CD4-positive, alpha-beta T cell treated with Interferon alpha-2 for 1 hour (primary cell): ENCODE measurements at regions not wholly inside any gene's neighbourhood (a gene's known extent, or its start where the extent isn't known, plus 50 kb on each side); places are given as distances from the start of the nearest gene placed in this dataset.
"Not testable (repeated sequence)": the region's sequence is repeated elsewhere in the genome, so short reads cannot be mapped to it uniquely, and the experiment has no call there.

Experiments
- DNase-seq, 2 donors: peaks; one replicate each; pipeline ENCODE4 v3.0.0-alpha.2; 2020 to 2022

DNA sequence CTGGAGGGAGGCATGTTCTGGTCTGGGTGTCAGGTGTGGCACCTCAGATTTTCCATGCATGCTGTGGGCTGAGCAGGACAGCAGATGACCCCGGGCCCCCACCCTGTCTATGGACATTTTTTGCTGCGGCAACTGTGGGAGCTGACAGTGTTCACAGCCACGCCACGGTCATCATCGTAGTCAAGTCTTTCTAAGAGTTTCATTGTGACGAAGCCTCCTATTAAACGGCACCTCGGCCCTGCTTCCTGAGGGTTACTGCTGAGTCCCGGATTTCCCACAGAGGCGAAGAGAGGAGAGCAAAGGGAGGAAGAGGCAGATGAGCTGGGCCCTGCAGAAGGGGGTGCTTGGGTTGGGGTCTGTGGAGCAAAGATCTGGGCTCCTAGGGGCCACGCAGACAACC is 152.1 kb upstream of the POTEB2 start:
- DNase-seq = not testable (repeated sequence)

DNA sequence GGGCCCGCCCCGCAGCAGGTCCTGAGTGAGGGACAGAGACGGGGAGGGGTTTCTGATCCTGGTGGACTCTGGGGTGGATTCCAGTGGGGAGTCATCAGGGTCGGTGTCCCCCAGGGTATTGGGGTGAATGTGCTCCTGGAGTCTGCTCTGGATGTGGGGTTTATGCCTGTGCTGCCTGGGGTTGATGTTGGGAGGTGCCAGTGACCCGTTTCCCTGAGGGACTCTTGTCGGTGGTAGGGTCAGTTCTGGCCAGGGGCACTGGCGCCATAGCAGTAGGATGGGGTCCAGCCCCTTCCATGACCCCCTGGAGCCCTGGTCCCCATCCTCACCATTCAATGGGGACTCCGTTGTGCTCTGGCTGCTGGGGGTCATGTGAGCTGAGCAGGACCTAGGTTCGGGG is 151.2 kb upstream of the POTEB2 start:
- DNase-seq = not testable (repeated sequence)

DNA sequence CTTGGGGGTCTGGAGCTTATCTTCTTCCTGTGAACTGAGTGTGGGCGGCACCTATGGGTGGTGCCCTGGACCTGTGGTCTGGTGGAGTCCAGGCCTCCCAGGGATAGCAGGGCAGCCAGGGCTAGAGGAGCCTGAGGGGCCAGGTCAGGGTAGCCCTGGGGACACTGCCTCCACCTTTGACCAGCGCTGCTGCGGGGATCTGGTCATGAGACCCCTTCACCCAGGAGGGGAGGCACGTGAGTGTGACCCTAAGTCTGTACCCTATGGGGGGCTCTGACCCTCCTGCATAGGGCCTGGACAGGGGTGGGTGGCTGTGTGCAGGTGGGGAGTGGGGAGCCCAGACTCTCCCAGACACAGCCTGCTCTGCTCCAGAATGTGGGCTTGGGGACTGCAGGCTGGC is 150.5 kb upstream of the POTEB2 start:
- DNase-seq = not testable (repeated sequence)

DNA sequence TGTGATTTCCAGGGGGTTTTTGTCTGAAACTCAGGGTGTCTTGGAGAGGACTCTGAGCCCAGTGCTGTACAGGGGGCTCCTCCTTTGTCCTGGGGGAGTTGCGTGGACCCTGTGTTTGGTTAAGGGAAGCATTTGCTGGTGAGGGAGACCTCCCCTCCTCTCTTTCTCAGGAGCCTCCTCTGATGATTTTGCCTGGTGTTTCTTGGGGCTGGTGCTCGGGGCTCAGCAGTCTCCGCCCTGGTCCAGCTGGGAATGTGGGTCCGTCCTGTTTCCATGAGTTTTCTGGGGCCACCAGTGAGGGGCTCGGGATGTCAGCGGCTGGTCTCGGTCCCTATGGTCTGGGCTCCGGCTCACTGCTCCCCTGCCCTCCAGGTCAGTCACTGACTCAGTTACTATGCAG is 149.1 kb upstream of the POTEB2 start:
- DNase-seq = not testable (repeated sequence)

DNA sequence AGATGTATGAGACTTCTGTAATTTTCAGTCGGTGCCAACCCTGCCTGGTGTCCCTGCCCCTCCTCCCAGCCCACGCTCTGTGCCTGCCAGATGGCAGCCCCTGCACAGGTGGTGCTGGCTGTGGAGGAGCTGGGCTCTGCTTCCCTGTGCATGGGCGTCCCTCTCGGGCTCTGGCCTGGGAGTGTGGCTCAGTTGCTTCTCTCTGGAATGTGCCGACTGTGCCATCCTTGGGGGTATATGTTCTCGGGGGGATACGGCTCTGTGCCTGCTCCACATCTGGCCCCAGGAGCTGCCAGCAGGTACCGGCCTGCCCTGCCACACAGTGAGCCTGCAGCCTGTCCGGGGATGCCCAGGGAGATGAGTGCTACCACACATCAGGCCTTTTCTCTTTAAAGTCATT is 147.2 kb upstream of the POTEB2 start:
- not testable (repeated sequence) for DNase-seq

DNA sequence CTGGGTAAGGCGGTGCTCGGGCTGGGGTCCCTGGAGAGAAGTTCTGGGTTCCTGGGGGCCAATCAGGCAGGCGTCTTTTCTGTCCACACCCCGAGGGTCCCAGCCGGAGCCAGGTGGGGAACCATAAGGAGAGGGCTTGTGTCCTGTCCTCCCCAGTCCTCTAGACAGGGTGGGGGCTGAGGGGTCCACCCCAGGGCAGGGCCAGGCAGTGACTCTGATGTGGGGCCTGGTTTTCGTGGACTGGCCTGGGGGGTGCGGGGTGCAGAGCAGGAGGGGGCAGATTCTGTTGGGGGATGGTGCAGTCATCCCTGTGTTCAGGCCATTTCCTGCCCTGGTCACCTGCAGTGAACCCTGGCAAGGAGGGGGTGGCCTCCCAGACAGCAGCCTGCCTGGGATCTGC is 143.5 kb upstream of the POTEB2 start:
- not testable (repeated sequence) for DNase-seq

DNA sequence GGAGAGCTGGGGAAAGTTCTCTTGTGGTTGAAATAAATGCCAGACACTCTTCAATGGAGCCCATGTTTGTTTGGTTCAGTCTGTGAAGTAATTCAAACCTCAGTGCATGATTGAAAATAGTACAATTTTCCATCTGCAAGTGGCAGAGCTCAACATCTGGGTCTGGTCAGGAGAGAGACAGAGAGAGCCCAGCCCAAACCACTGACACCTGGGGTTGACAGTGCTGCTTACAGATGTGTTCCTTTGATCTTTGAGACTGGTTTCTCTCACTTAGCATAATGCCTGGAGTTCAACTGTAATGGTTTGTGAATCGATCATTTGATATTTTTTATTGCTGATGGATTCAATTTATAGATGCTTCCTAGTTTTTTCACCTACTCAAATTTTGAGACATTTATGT is 137.3 kb upstream of the POTEB2 start:
- DNase-seq = not testable (repeated sequence)

DNA sequence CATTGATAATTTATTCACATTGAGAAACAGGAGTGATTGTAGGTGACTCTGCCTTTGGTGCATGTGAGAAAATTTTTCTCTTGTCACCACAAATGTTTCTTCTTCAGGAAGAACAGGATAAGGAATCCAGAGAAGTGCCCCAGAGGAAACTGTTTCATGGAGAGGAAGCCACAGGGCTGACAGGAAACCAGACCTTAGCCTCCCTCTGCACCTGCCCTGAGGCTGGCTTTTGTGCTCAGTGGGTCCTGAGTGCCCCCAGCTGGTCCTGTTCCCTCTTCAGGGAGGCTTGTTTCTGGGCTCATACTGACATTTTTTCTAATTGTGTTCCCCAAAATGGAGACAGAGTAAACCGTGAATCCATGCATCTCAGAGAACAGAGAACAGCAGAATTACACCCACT is 135.8 kb upstream of the POTEB2 start:
- DNase-seq = not testable (repeated sequence)

DNA sequence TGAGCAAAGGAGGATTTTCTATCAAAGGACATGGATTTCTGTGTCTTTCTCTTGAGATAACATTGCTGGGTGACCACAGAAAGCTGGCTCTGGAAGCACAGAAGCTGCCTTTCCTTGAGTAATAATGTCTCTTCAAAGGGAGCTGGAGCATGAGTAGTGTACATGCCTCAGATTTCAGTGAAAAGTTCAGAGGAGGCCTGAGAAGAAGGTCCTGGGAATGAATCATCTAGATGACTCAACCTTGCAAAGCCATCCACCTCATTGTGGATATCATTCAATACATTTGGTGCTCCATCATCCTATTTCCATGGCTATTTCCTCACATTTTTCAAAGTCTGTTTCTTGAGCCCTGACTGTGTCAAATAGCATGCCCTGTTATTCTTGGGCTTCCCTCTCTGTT is 125.6 kb upstream of the POTEB2 start:
- DNase-seq = not testable (repeated sequence)

DNA sequence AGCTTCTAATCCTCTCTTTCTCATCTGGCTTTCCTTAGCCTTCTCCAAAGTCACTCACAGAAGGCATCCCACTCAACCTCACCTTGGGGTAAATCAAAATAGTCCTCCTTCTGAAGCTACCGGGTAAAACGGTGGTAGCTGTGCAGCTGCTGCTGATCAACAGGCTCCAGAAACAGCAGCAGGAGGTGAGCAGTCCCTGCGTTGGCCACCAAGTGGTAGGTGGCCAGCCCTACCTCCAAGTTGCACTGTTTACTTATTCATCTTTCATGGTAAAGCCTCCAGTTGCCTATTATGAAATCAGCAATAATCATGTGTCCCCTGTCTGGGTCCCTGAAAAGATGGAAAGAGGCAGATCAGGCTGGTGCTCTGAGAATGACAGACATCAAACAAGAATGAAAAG is 125.1 kb upstream of the POTEB2 start:
- not testable (repeated sequence) for DNase-seq

DNA sequence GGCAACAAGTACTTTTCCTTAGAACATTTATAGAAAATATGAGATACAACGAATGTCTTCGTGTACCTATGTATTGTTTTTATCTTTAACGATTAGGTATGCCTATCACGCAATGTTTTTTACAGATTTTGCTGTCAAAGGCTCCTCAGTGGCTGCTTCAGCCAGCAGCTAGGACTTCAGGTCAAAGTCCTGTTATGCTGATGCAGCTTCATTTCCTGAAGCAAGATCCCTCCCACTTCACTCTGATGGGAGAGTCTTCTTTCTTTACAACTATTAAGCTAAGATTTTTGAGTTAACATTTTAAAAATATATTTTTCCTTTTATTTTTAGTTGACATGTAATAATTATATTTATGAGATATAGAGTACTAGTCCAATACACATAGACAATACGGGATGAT is 120.7 kb upstream of the POTEB2 start:
- not testable (repeated sequence) for DNase-seq

DNA sequence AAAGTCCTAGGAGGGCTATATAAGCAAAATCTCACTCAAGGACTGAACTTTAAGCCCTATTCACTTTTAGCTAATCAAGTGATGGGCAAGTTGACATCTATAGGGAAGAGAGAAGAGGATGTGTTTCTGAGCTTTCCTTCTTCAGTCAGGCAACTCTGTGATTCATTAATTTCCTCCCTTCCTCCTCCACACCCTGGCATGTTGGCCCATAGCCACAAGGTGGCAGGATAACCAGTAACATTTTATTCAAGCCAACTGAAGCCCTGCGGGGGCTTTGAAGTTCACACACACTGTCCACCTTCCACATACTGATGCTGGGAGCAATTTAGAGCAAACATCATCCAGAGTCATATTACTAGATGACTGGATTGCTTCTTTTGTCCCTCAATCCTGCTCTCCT is 111.9 kb upstream of the POTEB2 start:
- not testable (repeated sequence) for DNase-seq

DNA sequence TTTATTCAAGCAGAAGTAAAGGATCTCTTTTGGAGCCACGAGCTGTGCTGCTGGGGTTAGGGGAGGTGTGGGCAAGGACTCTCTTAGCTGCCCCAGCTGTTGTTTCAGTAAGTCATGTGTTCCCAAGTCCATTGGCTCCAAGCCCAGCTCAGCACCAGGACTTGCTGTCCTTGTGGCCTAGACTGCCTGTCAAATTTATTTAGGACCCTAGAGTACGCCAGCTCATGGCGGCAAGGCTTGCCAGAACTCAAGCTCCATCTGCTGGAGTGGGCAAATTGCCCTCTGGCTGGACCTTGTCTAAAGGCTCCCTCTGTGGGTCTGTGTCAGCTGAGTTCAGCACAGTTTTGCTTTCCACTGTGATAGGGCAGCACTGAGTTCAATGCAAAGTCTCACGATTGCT is 106.6 kb upstream of the POTEB2 start:
- DNase-seq = not testable (repeated sequence)

DNA sequence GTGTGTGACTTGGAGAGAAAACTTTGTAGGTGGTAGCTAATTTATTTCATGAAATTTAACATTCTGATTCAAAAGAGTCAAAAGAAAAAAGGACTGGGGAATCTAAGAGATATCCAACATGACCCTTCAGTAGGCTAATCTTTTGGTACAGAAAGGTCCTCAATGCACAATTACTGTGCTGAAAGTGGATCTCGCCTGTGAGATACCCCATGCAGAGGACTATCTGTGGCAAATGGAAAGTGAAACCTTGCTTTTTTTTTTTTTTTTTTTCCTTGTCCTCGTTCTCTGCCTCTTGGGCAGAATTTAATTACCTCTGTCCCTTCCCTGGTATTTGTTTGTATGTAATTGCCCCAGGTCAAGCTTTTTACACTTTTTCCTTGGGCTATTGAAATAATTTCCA is 93.2 kb upstream of the POTEB2 start:
- DNase-seq = not testable (repeated sequence)

DNA sequence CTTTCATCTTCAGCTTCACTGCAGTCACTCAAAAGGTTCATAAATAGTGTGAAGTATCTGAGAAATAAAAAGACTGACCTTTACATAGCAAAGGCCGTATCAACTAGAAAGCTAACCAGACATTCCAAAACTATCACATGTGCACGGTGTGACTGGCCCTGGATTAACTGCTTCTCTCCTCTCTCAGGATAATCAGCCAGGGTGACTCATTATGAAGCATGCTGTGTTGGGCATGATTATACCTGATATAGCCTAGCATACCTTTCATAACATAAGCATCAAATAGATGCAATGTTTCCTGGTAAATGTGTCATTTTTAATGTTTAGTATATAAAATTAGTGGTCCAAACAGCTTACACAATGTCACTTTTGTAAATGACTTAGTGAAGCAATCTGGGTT is 63.2 kb upstream of the POTEB2 start:
- DNase-seq = not testable (repeated sequence)
